Mucosa of descending colon (tissue), 3 donors: ENCODE measurements at regions not wholly inside any gene's neighbourhood (a gene's known extent, or its start where the extent isn't known, plus 50 kb on each side); places are given as distances from the start of the nearest gene placed in this dataset.

Experiments used
- ATAC-seq: fragments of 200-7000 bp; cut with Tn5 transposase; one replicate; pipeline ENCODE4 v1.9.1; 2020; ENCODE audit warnings: mild to moderate bottlenecking, moderate library complexity
- DNase-seq, 3 donors: peaks; one replicate each; pipeline ENCODE4 v3.0.0-alpha.2; 2020
- H3K36me3 ChIP-seq: fragments of 200-600 bp; one replicate; pipeline ENCODE4 v1.8.0; 2021; ENCODE audit warnings: low read depth, mild to moderate bottlenecking
- H3K4me1 ChIP-seq: fragments of 200-600 bp; one replicate; pipeline ENCODE4 v1.8.0; 2021; ENCODE audit warnings: low read depth, mild to moderate bottlenecking
- H3K4me3 ChIP-seq: fragments of 200-600 bp; one replicate; pipeline ENCODE4 v1.8.0; 2021; ENCODE audit warnings: mild to moderate bottlenecking
- H3K9me3 ChIP-seq: fragments of 200-600 bp; one replicate; pipeline ENCODE4 v1.8.0; 2021; ENCODE audit warnings: mild to moderate bottlenecking
- CTCF ChIP-seq: fragments of 200-600 bp; IDR thresholded peaks from one replicate; pipeline ENCODE4 v1.8.0; 2022; ENCODE audit warnings: antibody characterized with exemption, mild to moderate bottlenecking
- intact Hi-C, 2 donors: fragments of 100-400 bp; cut with DNase I in 1 of 2; cut with micrococcal nuclease in 1 of 2; formaldehyde crosslinking; loops; one replicate each; pipeline versions ENCODE4 v1.11.0 to v1.11.1; 2022; cut with DNase I, micrococcal nuclease
- donor health status: DM: no; HTN: no; CAD: no; lungs with moderate emphysema.
- donor health status: DM: no; HTN: no; CAD: no.
- donor health status: DM: no; HTN: yes; CAD: no.

- no peak overlapping the region for H3K4me3 ChIP-seq
- no peak for DNase-seq
- H3K36me3 ChIP-seq: no peaks in the 10 kb centered on the region
- H3K9me3 ChIP-seq: no peaks in the 10 kb centered on the region
- ATAC-seq: no peak
- no peak for TF ChIP-seq CTCF
- intact Hi-C loops: no loop called here
- no peaks in the 10 kb centered on the region for H3K4me1 ChIP-seq
Observed at GRCh38 chr3:73225991-73226390, 164.5 kb downstream of the EBLN2 start.

- intact Hi-C loops: no loop called here
- no peak for ATAC-seq
- no peak for DNase-seq
Observed at GRCh38 chr3:73228000-73228399, 166.5 kb downstream of the EBLN2 start.

GRCh38 chr3:73228437-73228836, 167.0 kb downstream of the EBLN2 start:
- Histone ChIP-seq H3K4me3 (no peak overlapping the region), H3K4me1 (no peaks in the 10 kb centered on the region), H3K9me3 (no peaks in the 10 kb centered on the region), H3K36me3 (no peaks in the 10 kb centered on the region)
- intact Hi-C loops: no loop called here
- no peak for TF ChIP-seq CTCF
- DNase-seq (no peak), ATAC-seq (no peak)

More at GRCh38 chr3:73228000-73228399, 166.5 kb downstream of the EBLN2 start:
- Histone ChIP-seq H3K4me3 (no peak overlapping the region), H3K4me1 (no peaks in the 10 kb centered on the region), H3K36me3 (no peaks in the 10 kb centered on the region), H3K9me3 (no peaks in the 10 kb centered on the region)
- no peak for TF ChIP-seq CTCF

DNA sequence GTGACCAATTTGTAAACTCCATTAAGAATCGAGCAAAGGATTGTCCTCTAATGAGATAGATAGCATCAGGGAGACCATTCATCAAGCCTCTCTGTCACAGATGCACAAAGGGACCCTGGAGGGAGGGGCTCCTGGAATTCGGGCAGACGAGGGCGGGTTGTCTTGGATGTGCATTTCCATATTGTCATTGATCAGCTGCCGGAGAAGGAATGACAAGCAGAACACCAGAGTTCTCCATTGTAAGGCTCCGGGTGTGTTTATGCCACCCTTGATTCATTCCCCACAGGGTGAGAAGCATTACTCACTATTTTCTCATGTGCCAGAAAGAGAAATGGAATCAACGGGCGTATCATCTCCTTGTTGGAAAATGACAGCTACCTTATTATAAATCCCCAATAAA, 167.5 kb downstream of the EBLN2 start:
- ATAC-seq (no peak), DNase-seq (no peak)
- Histone ChIP-seq H3K9me3 (no peaks in the 10 kb centered on the region), H3K4me3 (no peak overlapping the region), H3K36me3 (no peaks in the 10 kb centered on the region), H3K4me1 (no peaks in the 10 kb centered on the region)
- intact Hi-C loops: no loop called here
- no peak for TF ChIP-seq CTCF

DNA sequence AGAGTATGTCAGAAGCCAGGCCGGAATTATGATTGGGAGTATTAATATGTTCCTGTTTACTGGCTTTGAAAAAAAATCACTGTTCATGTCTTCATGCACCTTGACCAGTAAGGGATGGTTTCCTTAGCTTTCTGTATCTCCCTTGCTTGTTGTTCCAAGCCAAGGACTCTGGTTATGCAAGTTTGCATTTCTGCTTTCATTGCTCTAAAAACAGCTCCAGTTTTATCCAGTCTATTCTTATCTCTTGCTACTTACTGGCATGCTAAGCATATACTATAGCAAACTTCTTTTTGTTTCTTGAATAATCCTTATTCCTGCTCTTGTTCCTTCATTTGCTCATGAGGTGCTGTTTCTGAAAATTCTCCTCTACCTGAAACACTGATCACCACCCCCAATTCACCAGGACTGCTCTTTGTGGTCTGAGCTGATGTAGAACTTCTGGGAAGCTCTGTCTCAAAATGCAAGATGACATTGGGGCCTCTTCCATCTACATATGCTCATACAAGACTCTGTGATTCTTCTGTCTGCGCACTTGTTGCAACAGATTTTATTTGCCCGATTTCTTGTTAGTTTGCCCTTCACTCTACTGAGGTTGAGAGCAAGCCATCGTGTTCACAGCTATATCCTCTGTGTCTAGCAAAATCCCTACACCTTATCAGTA, 173.0 kb downstream of the EBLN2 start:
- TF ChIP-seq CTCF: no peak
- H3K4me1 ChIP-seq: no peaks in the 10 kb centered on the region
- no peaks in the 10 kb centered on the region for H3K36me3 ChIP-seq
- intact Hi-C loops: no loop called here
- ATAC-seq: no peak
- no peaks in the 10 kb centered on the region for H3K9me3 ChIP-seq
- DNase-seq: no peak
- H3K4me3 ChIP-seq: no peak overlapping the region

GRCh38 chr3:73235768-73236167, 174.3 kb downstream of the EBLN2 start:
- ATAC-seq (no peak), DNase-seq (no peak)
- TF ChIP-seq CTCF: no peak
- no peaks in the 10 kb centered on the region for H3K4me1 ChIP-seq
- intact Hi-C loops: no loop called here
- no peaks in the 10 kb centered on the region for H3K36me3 ChIP-seq
- H3K9me3 ChIP-seq: no peaks in the 10 kb centered on the region
- H3K4me3 ChIP-seq: no peak overlapping the region
